ENCODE measurements at regions not wholly inside any gene's neighbourhood (a gene's known extent, or its start where the extent isn't known, plus 50 kb on each side); places are given as distances from the start of the nearest gene placed in this dataset.
"Not testable (repeated sequence)": the region's sequence is repeated elsewhere in the genome, so short reads cannot be mapped to it uniquely, and the experiment has no call there.

DNA sequence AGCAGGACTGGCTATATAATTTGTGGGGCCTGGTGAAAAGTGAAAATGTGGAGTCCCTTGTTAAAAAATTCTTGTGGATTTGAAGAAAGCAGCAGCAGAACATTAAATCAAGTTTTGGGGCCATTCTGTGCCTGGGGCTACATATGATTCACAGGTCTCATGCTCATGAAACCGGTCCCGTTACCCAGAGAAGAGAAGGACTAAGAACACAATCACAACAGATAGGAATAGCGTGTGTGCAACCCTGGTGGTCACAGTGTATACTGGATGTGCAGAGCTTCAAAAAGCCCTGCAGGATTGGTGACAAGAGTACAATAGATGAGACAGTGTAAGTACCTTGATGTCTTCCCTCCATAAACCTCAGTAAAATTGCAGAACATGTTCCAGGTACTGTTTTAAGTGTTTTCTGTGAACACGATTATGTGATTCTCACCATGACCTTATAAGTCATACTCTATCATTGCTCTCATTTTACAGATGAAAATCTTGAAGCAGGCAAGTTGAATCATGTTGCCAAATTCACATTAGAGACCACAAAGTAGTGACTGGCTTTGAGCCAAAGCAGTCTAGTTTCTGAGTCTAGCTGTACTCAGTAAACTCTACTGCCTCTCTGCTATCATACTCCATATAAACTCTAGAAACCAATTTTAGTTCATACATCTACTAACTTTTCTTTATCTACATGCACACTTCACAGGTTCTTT lies 636.5 kb downstream of the TAF11L14 start:
- DNase-seq = no peak

DNA sequence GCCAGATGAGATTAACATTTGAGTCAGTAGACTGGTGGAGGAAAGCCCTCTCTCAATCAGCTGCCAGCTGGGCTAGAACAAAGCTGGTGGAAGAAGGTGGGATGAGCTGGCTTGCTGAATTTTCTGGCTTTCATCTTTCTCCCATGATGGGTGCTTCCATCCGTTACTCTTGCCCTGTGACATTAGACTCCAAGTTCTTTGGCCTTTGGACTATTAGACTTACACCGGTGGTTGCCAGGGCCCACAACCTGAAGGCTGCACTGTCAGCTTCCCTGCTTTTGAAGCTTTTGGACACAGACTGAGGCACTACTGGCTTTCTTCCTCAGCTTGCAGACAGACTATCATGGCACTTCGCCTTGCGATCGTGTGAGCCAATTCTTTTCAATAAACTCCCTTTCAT lies 642.7 kb downstream of the TAF11L14 start:
- no peak for DNase-seq

DNA sequence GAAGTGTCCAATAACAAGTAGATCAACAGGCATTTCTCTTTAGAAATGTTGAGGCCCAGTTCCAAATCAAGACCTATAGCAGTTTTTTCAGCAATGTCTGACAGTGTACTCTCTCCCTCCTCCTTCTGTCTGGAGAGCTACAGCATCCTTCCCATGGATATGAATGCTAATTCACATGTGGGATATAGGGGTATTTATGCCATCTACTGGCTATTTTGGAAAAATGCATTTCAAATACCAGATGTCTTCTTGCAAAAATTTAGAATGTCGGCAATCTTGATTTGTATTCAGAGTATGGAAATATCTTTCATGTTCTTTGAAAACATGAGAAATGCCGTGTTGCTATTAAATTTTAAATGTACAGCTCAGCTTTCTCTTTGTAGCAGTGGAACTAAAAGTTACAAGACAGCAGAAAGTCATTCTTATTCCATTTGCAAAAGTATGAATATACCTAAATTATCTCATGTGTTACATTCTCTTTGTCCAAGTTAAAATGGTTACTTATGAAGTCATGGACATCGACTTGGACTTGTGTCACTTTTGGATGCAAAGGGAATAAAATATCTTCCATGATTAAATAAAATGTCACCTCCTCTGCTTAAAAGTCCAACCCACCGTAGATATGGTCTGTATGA lies 647.8 kb downstream of the TAF11L14 start:
- DNase-seq = no peak

DNA sequence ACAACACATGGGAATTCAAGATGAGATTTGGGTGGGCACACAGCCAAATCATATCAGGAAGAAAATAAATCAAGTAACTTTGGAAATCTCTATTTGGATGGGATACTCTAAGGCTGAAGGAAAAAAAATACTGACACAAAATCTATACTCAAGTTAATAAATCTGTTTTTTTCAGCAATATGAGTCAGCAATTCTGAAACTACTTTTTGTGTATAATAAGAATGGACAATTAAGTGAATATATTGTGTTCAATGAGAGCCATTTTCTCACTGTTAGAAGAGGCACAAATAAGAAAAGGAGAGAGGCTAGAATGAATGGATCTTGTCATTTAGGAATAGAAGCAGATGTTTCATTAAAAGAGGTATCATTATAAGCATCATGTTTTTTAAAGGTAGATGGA lies 651.0 kb downstream of the TAF11L14 start:
- no peak for DNase-seq

DNA sequence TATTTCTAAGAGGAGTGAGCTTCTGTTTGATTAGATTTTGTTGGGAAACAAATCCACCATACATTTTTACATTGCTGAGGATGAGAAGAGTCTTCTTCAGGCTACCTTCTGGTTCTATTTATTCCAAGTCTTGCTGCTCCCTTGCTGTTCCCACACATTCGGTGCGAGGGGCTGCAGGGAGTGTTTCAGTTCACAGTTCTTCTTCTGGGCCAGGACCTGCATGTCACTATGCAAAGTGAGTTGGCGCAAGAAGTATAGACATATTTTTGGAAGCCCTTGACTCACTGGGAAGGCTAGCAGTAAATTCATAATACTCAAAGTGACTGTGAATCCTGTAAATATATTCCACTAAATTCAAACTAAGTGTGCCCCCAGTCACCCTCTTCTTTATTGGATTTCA lies 657.9 kb downstream of the TAF11L14 start:
- no peak for DNase-seq

DNA sequence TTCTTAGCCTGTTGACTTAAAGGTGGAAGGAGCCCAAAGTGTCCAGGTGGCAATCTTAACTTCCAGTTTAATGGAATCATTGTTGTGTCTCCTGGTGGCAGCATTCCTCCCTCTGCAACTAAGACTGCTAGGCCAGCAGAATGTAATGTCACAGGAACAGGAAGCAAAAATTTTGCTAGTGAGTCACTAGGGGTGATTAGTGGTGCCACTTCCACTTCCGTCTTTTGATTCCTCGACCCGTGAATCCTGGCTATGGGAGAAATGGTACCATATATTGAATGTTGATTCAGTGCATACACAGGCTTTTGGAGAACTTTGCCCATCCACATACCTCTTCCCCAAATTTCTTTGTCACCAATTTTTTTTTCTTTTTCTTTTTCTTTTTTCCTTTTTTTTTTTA lies 661.4 kb downstream of the TAF11L14 start:
- not testable (repeated sequence) for DNase-seq

DNA sequence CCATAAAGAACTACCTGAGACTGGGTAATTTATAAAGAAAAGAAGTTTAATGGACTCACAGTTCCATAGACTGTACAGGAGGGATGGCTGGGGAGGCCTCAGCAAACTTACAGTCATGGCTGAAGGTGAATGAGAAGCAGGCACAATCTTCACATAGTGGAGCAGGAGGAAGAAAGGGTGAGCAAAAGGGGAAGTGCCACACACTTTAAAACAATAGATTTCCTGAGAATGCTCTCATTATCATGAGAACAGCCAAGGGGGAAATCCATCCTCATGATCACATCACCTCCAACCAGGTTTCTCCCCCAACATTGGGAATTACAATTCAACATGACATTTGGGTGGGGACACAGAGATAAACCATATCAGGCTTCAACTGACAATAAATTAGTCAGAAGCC lies 664.9 kb downstream of the TAF11L14 start:
- DNase-seq = no peak

DNA sequence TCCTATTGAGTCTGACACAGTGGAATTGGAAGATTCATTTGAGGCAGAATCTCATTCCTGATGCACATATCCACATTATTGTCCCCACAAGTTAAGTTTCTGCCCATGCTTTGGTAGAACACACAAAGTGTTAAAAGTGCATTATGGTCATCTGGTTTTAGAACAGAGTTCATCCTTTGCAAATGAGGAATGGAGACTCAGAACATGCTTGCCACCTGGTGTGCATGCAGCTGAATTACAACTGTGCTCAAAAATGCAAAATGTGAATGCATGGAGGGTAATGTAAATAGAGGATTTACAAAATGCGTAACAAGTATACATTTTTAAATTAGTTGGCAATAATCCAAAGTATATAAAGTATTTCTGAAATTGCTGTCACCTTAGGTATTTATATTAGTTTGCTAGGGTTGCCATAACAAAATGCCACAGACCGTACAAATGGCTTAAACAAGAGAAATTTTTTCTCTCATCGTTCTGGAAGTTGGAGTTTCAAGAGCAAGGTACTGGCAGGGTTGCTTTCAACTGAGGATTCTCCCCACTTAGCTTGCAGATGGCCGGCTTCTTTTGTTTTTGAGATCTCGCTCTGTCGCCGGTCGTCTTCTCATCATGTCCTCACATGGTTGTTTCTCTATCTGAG lies 671.1 kb downstream of the TAF11L14 start:
- no peak for DNase-seq

DNA sequence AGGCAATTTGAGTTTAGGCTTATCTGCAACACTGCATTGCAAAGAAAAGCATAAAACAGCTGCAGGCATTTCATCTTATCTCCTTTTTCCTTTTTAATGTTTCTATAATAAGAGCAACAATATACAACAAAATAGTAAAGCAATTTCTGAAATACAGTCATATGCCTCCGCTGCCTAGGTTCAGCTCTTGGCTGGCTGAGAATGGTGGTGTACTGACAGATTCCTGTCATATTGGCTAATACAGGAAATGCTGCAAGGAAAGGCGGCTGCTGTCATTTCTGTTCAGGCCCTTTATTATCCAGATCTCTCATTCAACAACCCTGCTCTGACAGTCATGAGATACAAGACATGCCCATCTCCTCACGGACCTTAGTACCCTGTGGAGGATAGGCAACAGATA lies 677.0 kb downstream of the TAF11L14 start:
- no peak for DNase-seq

DNA sequence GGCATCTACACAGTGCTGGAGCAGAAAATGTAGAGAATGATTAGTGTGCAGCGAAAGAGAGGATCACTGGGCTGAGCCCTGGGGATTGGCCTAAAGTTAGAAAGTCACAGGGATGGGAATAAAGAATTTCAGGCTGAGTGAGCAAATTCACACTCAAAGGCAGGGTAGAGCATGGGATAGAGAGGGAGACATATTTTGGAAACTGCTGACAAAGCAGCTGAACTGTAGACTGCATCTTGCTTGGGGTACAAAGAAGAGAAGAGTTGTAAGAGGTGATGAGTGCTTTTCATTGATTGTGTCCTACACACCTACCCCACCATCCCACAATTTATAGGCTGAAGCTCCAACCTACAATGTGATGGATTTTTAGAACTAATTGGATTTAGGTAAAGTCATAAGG lies 677.8 kb downstream of the TAF11L14 start:
- DNase-seq = no peak

DNA sequence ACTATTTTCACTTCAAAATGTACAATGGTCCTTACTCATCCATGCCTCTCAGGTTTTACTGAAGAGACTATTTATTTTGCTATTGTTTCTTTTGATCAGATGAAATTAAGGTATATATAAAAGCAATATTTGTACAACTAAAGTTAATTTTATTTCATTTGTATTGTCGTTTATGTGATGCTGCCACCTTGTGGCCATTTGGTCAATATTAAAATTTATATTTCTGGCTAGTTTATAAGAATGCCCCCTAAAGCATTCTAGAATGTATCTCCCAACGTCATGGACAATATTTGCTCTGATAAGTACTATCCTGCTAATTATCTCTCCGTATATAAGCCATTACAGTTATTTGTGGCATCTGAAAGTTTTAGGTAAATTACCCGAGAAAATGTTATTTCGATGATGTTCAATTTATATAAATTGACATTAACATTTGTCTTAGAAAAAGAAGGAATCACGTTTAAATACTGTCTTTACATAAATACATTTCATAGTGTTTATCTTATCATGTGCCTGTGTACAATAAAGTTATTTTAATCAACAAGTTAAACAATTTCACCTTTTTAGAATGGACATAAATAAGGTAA lies 680.0 kb downstream of the TAF11L14 start:
- DNase-seq = no peak

DNA sequence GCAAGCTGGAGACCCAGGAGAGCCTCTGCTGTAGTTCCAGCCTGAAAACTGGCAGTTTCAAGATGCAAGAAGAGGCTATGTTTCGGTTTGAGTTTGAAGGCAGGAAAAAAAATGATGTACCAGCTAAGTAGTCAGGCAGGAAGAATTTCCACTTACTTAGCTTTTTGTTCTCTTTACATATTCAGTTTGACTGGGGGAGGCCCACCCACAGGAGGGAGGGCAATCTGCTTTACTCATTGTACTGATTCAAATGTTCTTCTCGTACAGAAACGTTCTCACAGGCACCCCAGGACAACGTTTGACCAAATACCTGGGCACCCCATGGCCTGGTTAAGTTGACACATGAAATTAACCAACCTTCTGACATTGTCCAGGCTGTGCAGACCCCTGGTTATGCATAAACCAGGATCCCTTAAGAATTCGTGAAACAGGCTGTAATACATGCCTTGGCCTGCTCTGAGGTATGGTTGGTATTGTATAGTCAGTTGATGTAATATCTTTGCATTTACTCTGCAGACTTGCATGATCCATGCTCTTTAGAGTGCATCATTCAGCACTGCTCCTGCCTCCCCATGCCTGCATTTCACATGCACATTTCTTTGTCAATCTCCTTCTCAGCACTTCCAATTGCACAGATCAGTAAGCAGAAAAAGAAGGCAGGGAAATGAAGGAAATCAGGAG lies 687.1 kb downstream of the TAF11L14 start:
- no peak for DNase-seq

DNA sequence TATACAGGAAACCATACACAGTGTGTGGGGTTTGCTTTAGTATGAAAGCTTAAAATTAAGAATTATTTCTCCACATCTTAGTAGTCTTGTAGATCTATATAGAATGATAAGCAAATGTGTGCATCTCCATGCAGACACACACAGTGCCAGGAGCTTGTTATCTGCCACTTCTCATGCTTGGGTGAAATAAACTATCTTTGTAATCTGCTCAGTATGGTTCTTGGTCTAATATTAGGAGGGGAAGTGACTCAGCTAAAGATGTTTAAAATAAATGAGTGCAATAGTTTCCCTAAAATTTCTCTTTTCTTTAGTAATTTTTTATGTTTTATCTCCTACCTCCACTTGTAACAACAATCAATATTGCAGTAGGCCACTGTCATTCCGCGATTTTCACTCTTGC lies 689.6 kb downstream of the TAF11L14 start:
- DNase-seq = no peak

DNA sequence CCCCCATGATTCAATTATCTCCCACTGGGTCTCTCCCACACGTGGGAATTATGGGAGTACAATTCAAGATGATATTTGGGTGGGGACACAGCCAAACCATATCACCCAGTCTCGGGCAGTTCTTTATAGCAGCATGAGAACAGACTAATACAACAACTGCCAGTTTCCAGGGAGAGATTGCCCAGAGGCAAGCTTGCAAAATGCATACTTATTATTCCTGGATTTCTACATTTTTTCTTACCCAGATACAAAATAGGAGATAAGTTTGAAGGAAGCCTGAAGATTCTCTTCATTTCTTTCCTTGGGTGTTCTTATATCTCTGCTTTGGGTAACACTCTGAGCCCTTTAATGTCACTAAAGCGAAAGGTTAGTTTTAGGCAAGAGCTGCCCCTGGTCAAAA lies 691.2 kb downstream of the TAF11L14 start:
- no peak for DNase-seq

DNA sequence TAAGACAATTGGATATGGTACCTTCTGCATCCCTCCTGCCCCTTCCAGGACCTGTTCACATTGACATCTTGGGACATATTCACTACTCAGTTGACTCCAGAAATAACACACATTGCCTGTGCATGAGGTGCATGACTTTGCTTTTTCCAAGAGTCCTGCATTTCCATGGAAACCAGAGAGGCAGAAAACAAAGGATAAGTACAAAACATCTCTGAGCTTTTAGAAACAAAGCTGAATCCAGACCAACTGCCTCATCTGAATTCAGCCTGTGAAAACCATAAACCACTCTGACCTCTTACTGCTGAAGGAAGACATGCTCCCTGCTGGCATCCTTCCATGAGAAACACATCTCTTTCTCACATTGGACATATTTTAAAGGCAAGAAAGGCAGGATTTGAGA lies 695.1 kb downstream of the TAF11L14 start:
- no peak for DNase-seq

DNA sequence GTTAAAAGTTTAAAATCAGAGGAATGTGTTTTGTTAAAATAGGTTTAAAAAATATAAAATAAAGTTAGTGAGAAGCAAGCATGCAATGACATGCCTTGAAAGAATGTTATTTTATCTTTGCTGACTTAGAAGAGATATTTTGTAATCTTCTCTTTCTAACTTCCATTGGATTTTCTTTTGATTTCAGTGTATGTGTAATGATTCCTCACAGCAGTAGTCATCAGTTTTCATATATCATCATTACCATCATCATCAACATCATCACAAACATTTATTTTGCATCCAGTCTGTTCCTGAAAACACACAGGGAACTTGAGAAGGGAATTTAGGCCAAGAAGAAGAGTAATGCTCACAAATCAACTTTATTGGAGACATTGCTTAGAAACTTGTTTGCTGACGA lies 699.6 kb downstream of the TAF11L14 start:
- DNase-seq = no peak

DNA sequence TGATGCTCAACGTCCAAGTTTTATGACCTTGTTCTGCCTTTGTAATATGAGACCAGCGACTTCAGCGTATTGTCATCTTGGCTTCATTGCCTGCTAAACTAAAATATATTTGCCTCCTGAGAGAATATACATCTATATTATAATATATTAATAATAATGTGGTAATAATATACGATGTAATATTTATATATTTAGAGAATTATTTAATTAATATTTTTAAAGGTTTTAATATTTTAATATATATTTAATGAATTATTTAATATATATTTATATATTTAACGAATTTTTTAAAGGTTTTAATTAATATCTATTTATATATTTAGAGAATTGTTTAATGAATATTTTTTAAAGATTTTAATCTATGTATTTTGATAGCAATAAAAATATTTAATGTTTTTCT lies 700.7 kb downstream of the TAF11L14 start:
- no peak for DNase-seq

DNA sequence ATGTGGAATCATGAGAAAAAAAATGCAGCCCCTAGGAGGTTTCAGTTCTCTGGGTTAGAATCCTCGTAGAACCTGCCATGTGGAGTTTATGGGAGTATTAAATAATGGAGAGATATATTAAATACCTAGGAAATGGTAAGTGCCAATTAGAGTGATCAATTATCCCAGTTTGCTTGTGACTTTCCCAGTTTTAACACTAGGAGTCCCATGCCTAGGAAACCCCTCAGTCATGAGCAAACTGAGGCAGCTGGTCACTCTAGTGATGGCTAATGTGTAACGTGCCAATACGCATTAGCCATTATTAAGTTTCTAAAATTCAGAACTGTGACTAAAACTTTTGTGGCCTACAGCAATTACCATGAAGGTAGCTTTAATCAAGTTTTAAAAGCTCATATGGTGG lies 720.6 kb downstream of the TAF11L14 start:
- no peak for DNase-seq

DNA sequence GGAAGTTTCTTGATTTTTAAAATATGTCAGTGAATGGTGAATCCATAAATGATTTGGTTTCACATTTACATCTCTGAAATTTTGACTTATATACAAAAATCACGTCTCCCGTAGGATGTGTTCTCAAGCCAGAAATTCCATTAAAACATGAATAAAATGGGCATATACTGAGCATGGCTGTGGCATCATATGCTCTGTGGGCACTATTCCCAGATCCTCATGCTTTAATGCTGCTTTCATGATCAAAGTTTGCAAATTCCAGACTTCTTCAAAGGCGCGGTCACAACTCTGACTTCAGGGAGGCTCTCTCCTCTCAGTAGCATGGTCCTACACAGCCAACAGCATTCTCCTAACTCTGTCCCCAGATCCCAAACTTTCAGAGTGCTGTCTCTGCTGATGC lies 723.2 kb downstream of the TAF11L14 start:
- no peak for DNase-seq

DNA sequence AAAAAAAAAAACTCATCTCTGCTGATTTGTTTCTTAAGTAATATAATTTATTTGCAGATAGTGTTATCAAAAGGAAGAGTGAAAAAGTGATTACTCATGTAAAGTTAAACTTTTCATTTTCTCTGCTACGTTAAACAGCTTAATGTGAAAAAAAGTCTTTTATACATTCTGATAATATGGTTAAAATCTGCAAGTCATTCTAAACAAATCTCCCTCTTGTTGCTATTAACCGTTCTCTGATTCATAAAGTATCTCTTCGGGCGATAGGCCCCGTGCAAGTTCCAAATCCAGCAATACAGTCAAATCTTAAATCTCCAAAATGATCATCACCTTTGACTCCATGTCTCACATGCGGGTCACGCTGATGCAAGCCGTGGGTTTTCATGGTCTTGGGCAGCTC lies 732.0 kb downstream of the TAF11L14 start:
- no peak for DNase-seq

DNA sequence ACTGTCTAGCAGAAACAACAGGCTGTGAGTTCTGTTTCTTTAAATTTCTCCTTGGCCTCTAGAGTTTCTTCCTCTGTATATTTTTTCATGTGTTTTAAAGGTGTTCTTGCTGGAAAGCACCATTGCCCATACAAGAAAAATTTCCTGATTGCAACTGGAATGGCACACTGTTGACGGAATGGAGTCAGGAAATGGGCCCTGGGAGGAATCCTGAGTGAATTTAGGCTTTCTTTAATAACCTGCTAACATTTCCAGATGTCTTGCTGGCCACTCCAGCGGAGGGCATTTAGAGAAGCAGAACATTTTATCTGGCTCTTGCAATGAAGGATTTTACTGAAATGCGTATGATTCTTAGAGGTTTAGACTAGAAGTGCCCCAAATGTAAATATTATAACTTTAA lies 736.3 kb downstream of the TAF11L14 start:
- no peak for DNase-seq

DNA sequence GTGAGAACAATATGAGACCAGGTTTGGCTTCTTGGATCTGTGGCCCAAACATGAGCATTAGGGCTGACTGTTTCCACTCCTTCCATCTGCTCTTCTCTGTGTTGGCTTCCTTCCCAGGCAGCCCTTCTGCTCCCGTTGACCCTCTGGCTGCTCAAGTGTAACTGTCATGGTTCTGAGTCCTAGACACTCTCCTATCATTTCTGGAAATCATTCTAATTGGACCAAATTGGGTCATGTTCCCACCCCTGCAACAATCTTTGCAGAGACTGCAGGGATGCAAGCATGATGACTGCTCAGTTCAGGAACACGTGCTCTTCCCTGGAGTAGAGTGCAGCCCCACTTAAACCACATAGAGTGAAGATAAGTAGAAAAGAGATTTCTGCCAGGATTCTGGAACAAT lies 741.4 kb downstream of the TAF11L14 start:
- DNase-seq = no peak

DNA sequence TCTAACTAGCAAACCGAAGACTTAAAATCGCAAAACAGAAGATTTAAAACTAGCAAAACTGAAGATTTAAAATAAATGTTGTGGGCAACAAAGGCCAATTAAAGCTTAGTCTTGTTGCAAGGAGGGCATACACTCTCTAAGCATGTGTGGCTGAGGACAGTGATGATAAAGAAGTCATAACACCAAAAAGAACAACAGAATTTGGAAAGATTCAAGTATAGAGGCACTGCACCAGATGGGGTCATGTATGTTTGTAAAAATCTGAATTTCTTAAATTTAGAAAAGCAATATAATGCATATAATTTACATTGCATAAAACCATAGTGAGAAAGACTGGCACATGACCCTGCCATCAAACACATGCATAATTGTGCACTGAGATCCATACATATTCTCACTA lies 743.8 kb downstream of the TAF11L14 start:
- no peak for DNase-seq

DNA sequence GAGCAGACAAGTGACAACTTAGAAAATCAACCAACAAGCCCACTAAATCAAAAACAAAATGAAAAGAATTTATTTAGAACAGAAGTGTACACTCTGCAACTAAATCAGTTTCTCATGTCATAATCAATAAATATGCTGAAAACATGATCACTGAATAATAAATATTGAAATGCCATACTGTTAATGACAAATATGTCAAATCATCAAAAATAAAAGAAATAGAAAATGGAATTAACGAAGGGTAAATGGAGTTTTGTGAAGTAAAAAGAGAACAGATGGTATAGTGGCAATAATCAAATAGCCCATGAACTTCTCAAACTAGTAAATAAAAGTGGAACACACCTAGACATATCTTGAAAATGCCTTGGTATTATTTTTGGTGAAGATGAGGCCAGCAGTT lies 744.9 kb downstream of the TAF11L14 start:
- no peak for DNase-seq

Data from NCI-H510A (cell line).